ENCODE measurements at regions not wholly inside any gene's neighbourhood (a gene's known extent, or its start where the extent isn't known, plus 50 kb on each side); places are given as distances from the start of the nearest gene placed in this dataset.

DNA sequence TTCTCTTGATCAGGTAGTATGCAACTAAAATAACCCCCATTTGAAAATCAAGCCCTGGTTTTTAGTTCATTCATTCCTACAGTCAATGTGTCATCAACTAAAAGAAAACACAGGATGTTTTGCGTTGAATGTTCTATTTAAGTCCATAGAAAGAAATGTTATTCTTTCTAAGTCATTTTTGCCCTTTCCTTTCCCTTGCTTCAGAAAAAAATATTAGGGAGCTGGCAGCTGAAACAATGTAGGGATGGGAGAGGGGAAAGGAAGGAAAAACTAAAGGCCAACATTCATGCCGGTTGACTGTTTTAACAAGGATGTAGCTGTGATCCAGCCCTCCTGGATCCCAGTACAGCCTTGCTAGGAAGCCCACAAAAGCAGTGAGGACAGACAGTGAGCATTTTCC, 155.1 kb downstream of the BTG1 start:
- TF ChIP-seq EZH2 (IDR thresholded peaks at IDR 0.05; ENCODE audit: borderline replicate concordance, insufficient read depth, low read depth, low read length, poor library complexity, severe bottlenecking) = no peak
- TF ChIP-seq, protein P1, sequence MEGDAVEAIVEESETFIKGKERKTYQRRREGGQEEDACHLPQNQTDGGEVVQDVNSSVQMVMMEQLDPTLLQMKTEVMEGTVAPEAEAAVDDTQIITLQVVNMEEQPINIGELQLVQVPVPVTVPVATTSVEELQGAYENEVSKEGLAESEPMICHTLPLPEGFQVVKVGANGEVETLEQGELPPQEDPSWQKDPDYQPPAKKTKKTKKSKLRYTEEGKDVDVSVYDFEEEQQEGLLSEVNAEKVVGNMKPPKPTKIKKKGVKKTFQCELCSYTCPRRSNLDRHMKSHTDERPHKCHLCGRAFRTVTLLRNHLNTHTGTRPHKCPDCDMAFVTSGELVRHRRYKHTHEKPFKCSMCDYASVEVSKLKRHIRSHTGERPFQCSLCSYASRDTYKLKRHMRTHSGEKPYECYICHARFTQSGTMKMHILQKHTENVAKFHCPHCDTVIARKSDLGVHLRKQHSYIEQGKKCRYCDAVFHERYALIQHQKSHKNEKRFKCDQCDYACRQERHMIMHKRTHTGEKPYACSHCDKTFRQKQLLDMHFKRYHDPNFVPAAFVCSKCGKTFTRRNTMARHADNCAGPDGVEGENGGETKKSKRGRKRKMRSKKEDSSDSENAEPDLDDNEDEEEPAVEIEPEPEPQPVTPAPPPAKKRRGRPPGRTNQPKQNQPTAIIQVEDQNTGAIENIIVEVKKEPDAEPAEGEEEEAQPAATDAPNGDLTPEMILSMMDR (IDR thresholded peaks at IDR 0.05) = no peak
